ENCODE measurements at regions not wholly inside any gene's neighbourhood (a gene's known extent, or its start where the extent isn't known, plus 50 kb on each side); places are given as distances from the start of the nearest gene placed in this dataset.

GRCh38 chr2:177326591-177326990 is 62.1 kb upstream of the NFE2L2 start:
- Histone ChIP-seq H3K4me2 (ENCODE audit: insufficient read depth, low read length) (no peak overlapping the region), H3K9me3 (replicated peaks; ENCODE audit: control insufficient read depth, insufficient read depth, low read length) (no peaks in the 10 kb centered on the region), H3K9me1 (replicated peaks; ENCODE audit: control insufficient read depth, extremely low read depth, insufficient read depth, low read length) (no peaks in the 10 kb centered on the region), H3K27ac (ENCODE audit: insufficient read depth, low read depth, low read length) (no peak overlapping the region), H2AFZ (ENCODE audit: low read depth, low read length) (no peak overlapping the region), H4K20me1 (replicated peaks; ENCODE audit: control insufficient read depth, extremely low read depth, insufficient read depth, low read length) (no peaks in the 10 kb centered on the region), H3K27me3 (ENCODE audit: control insufficient read depth in 2 of 2, insufficient read depth in 2 of 2, low read length in 2 of 2) (no peaks in the 10 kb centered on the region), H3K36me3 (ENCODE audit: control insufficient read depth in 2 of 2, extremely low read depth in 1 of 2, insufficient read depth in 2 of 2, low read length in 2 of 2) (no peaks in the 10 kb centered on the region), H3K9ac (replicated peaks; ENCODE audit: extremely low read depth, insufficient read depth, low read length) (no peak overlapping the region), H3K79me2 (ENCODE audit: control insufficient read depth, insufficient read depth, low read length) (no peaks in the 10 kb centered on the region), H3K4me1 (ENCODE audit: control insufficient read depth, extremely low read depth, insufficient read depth, low read length) (peaks cover 9% of the 10 kb centered on the region), H3K4me3 (replicated peaks in 1 of 3; ENCODE audit: insufficient read depth in 1 of 3, low read depth in 1 of 3, low read length in 3 of 3) (no peak overlapping the region)
- DNase-seq (ENCODE audit: low read depth, low spot score) (no peak), FAIRE-seq (no peak)
- BruUV-seq (replicated peaks), result no TSS peak
- intact Hi-C loops (cut with micrococcal nuclease), result no loop called here
- TF ChIP-seq EZH2 (IDR thresholded peaks at IDR 0.05; ENCODE audit: borderline replicate concordance, low read depth, low read length, severe bottlenecking) (no peak), GATA2 (IDR thresholded peaks at IDR 0.05; ENCODE audit: insufficient read depth, insufficient read length, low read depth, low read length) (no peak), CTCF (IDR thresholded peaks at IDR 0.05; ENCODE audit: extremely low read depth in 1 of 2, insufficient read depth in 1 of 2, low read depth in 1 of 2, low read length in 2 of 2) (no peak)
- CTCF ChIA-PET, result interaction anchor here (1.6 kb wide), 1 partner anchor 162 kb away, joined by 5 read pairs; no protein-coding TSS in a partner anchor
- dilution Hi-C loops (cut with MboI; ENCODE audit: extremely low pct_ligation_motif_present, low sequenced_read_pairs), result no loop called here
- POLR2A ChIA-PET, result no interaction called here

DNA sequence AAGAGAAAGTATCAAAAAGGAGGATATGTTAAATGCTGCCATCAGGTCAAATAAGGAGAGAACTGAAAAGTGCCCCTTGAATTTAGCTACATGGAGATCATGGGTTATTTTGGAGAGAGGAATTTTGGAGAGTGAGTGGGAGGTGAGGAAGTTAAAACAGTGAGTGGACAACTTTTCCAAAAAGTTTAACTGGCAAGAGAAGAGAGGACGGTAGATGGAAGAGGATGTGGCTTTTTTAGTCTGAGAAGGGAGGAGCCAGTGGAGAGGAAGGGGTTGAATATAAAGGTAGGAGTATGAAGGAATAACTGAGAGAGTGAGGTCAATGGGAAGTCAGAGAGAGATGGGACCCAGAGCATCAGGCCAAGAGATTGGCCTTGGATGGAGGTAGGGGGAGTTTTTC is 62.5 kb upstream of the NFE2L2 start:
- Histone ChIP-seq H3K4me1 (ENCODE audit: control insufficient read depth, extremely low read depth, insufficient read depth, low read length) (peaks cover 11% of the 10 kb centered on the region), H3K79me2 (ENCODE audit: control insufficient read depth, insufficient read depth, low read length) (no peaks in the 10 kb centered on the region), H3K9me3 (replicated peaks; ENCODE audit: control insufficient read depth, insufficient read depth, low read length) (no peaks in the 10 kb centered on the region), H3K36me3 (ENCODE audit: control insufficient read depth in 2 of 2, extremely low read depth in 1 of 2, insufficient read depth in 2 of 2, low read length in 2 of 2) (no peaks in the 10 kb centered on the region), H3K27ac (ENCODE audit: insufficient read depth, low read depth, low read length) (no peak overlapping the region), H3K4me3 (replicated peaks in 1 of 3; ENCODE audit: insufficient read depth in 1 of 3, low read depth in 1 of 3, low read length in 3 of 3) (no peak overlapping the region), H3K27me3 (ENCODE audit: control insufficient read depth in 2 of 2, insufficient read depth in 2 of 2, low read length in 2 of 2) (no peaks in the 10 kb centered on the region), H3K4me2 (ENCODE audit: insufficient read depth, low read length) (no peak overlapping the region), H3K9me1 (replicated peaks; ENCODE audit: control insufficient read depth, extremely low read depth, insufficient read depth, low read length) (no peaks in the 10 kb centered on the region), H4K20me1 (replicated peaks; ENCODE audit: control insufficient read depth, extremely low read depth, insufficient read depth, low read length) (no peaks in the 10 kb centered on the region), H2AFZ (ENCODE audit: low read depth, low read length) (no peak overlapping the region), H3K9ac (replicated peaks; ENCODE audit: extremely low read depth, insufficient read depth, low read length) (no peak overlapping the region)
- ChIA-PET POLR2A (no interaction called here), CTCF (interaction anchor here (1.2 kb wide), 1 partner anchor 162 kb away, joined by 5 read pairs; no protein-coding TSS in a partner anchor)
- FAIRE-seq (no peak), DNase-seq (ENCODE audit: low read depth, low spot score) (no peak)
- TF ChIP-seq MAX (IDR thresholded peaks at IDR 0.05; ENCODE audit: insufficient read depth, insufficient read length) (no peak), POLR2A (IDR thresholded peaks at IDR 0.05; ENCODE audit: low read depth, low read length) (no peak), POLR2AphosphoS5 (IDR thresholded peaks at IDR 0.05; ENCODE audit: insufficient read depth, low read depth, low read length) (no peak), FOS (IDR thresholded peaks at IDR 0.05; ENCODE audit: borderline replicate concordance, insufficient read depth, low read length) (no peak), GATA2 (IDR thresholded peaks at IDR 0.05; ENCODE audit: insufficient read depth, insufficient read length, low read depth, low read length) (no peak), CTCF (IDR thresholded peaks at IDR 0.05; ENCODE audit: extremely low read depth in 1 of 2, insufficient read depth in 1 of 2, low read depth in 1 of 2, low read length in 2 of 2) (no peak), MYC (IDR thresholded peaks at IDR 0.05; ENCODE audit: low read depth, low read length) (no peak), JUN (IDR thresholded peaks at IDR 0.05; ENCODE audit: borderline replicate concordance, insufficient read depth, insufficient read length, low read depth) (no peak), EZH2 (IDR thresholded peaks at IDR 0.05; ENCODE audit: borderline replicate concordance, low read depth, low read length, severe bottlenecking) (no peak)
- no TSS peak for BruUV-seq (replicated peaks)
- dilution Hi-C loops (cut with MboI; ENCODE audit: extremely low pct_ligation_motif_present, low sequenced_read_pairs) (no loop called here), intact Hi-C loops (cut with micrococcal nuclease) (no loop called here)

All from endothelial cell of umbilical vein (primary cell).